Nephron progenitor cell (in vitro differentiated cells): ENCODE measurements at regions not wholly inside any gene's neighbourhood (a gene's known extent, or its start where the extent isn't known, plus 50 kb on each side); places are given as distances from the start of the nearest gene placed in this dataset.

Source experiments
- DNase-seq: peaks from one replicate; pipeline ENCODE4 v3.0.0; 2021
- H3K27ac Mint-ChIP-seq: 2 replicates; pipeline ENCODE4 v1.8.0; 2021; ENCODE audit warnings: mild to moderate bottlenecking, moderate library complexity, mixed read lengths
- H3K27me3 Mint-ChIP-seq: 2 replicates; pipeline ENCODE4 v1.8.0; 2021; ENCODE audit warnings: mild to moderate bottlenecking, low read depth, mixed read lengths; ENCODE audit not compliant: poor library complexity
- H3K36me3 Mint-ChIP-seq: 2 replicates; pipeline ENCODE4 v1.8.0; 2021; ENCODE audit warnings: low read depth, mixed read lengths
- H3K4me1 Mint-ChIP-seq: 2 replicates; pipeline ENCODE4 v1.8.0; 2021; ENCODE audit warnings: mixed read lengths
- H3K4me3 Mint-ChIP-seq: 2 replicates; pipeline ENCODE4 v1.8.0; 2021; ENCODE audit warnings: mild to moderate bottlenecking, moderate library complexity, mixed read lengths
- H3K9me3 Mint-ChIP-seq: 2 replicates; pipeline ENCODE4 v1.8.0; 2021; ENCODE audit warnings: mild to moderate bottlenecking, moderate library complexity, mixed read lengths
- TF ChIP-seq, protein P1 (sequence below): fragments of 200-600 bp; sonication (generic); IDR thresholded peaks from 2 replicates; pipeline ENCODE4 v1.5.0; 2021; ENCODE audit warnings: antibody characterized with exemption

- no peaks in the 10 kb centered on the region for H3K36me3 Mint-ChIP-seq
- H3K27me3 Mint-ChIP-seq: no peaks in the 10 kb centered on the region
- H3K4me3 Mint-ChIP-seq: no peak overlapping the region
- no peak for DNase-seq
- no peaks in the 10 kb centered on the region for H3K9me3 Mint-ChIP-seq
- no peak overlapping the region for H3K27ac Mint-ChIP-seq
- TF ChIP-seq, protein P1, sequence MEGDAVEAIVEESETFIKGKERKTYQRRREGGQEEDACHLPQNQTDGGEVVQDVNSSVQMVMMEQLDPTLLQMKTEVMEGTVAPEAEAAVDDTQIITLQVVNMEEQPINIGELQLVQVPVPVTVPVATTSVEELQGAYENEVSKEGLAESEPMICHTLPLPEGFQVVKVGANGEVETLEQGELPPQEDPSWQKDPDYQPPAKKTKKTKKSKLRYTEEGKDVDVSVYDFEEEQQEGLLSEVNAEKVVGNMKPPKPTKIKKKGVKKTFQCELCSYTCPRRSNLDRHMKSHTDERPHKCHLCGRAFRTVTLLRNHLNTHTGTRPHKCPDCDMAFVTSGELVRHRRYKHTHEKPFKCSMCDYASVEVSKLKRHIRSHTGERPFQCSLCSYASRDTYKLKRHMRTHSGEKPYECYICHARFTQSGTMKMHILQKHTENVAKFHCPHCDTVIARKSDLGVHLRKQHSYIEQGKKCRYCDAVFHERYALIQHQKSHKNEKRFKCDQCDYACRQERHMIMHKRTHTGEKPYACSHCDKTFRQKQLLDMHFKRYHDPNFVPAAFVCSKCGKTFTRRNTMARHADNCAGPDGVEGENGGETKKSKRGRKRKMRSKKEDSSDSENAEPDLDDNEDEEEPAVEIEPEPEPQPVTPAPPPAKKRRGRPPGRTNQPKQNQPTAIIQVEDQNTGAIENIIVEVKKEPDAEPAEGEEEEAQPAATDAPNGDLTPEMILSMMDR: no peak
- H3K4me1 Mint-ChIP-seq: no peaks in the 10 kb centered on the region
These were observed 297.1 kb downstream of the AHR start for GRCh38 chr7:17595546-17595945.

GRCh38 chr7:17598305-17598704 lies 299.9 kb downstream of the AHR start:
- no peaks in the 10 kb centered on the region for H3K27me3 Mint-ChIP-seq
- no peak for DNase-seq
- no peak overlapping the region for H3K4me3 Mint-ChIP-seq
- H3K27ac Mint-ChIP-seq: no peak overlapping the region
- H3K36me3 Mint-ChIP-seq: no peaks in the 10 kb centered on the region
- H3K9me3 Mint-ChIP-seq: peaks cover 3% of the 10 kb centered on the region
- H3K4me1 Mint-ChIP-seq: no peaks in the 10 kb centered on the region
- TF ChIP-seq, protein P1: no peak

GRCh38 chr7:17598846-17599245 lies 300.4 kb downstream of the AHR start:
- Mint-ChIP-seq H3K27me3 (no peaks in the 10 kb centered on the region), H3K4me1 (no peaks in the 10 kb centered on the region), H3K9me3 (peaks cover 8% of the 10 kb centered on the region), H3K4me3 (no peak overlapping the region), H3K36me3 (no peaks in the 10 kb centered on the region), H3K27ac (no peak overlapping the region)
- DNase-seq: no peak
- TF ChIP-seq, protein P1: no peak

DNA sequence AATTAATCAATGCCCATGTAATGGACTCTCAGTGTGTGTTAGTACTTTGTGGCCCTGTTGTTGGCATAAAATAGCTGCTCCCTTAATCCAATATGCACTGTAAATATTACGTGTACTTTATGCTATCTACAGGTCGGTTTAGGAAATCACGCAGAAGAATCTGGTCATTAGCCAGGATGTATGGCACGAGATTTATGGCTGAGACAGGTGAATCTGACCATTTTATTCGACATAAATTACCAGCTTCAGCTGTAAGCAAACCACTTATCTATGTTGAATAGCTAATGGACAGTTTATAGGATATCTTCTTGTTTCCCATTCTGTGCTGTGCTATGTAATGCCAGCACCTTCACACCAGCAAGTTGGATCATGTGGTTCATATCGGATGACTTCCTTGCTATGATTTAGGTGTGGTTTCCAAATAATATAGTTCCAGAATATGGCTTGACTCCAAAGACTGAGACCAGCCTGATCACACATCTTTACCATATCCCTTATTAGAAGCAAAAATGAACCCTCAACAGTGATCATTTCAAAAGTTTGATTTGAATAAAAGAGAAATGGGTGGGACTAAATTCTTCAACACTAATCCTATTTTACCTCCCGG lies 301.4 kb downstream of the AHR start:
- TF ChIP-seq, protein P1: no peak
- H3K27me3 Mint-ChIP-seq: no peaks in the 10 kb centered on the region
- H3K27ac Mint-ChIP-seq: no peak overlapping the region
- H3K4me1 Mint-ChIP-seq: no peaks in the 10 kb centered on the region
- H3K9me3 Mint-ChIP-seq: peaks cover 17% of the 10 kb centered on the region
- H3K36me3 Mint-ChIP-seq: no peaks in the 10 kb centered on the region
- DNase-seq: no peak
- no peak overlapping the region for H3K4me3 Mint-ChIP-seq

GRCh38 chr7:17600340-17600752 lies 301.9 kb downstream of the AHR start:
- H3K27me3 Mint-ChIP-seq: no peaks in the 10 kb centered on the region
- H3K4me3 Mint-ChIP-seq: no peak overlapping the region
- H3K36me3 Mint-ChIP-seq: no peaks in the 10 kb centered on the region
- H3K4me1 Mint-ChIP-seq: no peaks in the 10 kb centered on the region
- no peak overlapping the region for H3K27ac Mint-ChIP-seq
- DNase-seq: no peak
- peaks cover 20% of the 10 kb centered on the region for H3K9me3 Mint-ChIP-seq
- TF ChIP-seq, protein P1: no peak

- Mint-ChIP-seq H3K27me3 (no peaks in the 10 kb centered on the region), H3K4me1 (no peaks in the 10 kb centered on the region)
These were observed 303.5 kb downstream of the AHR start for GRCh38 chr7:17601921-17602320.

More at GRCh38 chr7:17601921-17602320, 303.5 kb downstream of the AHR start:
- DNase-seq: no peak
- Mint-ChIP-seq H3K36me3 (no peaks in the 10 kb centered on the region), H3K9me3 (peaks cover 26% of the 10 kb centered on the region), H3K27ac (no peak overlapping the region), H3K4me3 (no peak overlapping the region)
- TF ChIP-seq, protein P1: no peak
